GM23338 (cell line): ENCODE measurements at regions not wholly inside any gene's neighbourhood (a gene's known extent, or its start where the extent isn't known, plus 50 kb on each side); places are given as distances from the start of the nearest gene placed in this dataset.

Experiments
- ATAC-seq: fragments of 200-7000 bp; cut with Tn5 transposase; 3 replicates; pipeline ENCODE4 v1.9.1; 2020
- DNase-seq: peaks from one replicate; pipeline ENCODE4 v3.0.0-alpha.2; 2015; ENCODE audit warnings: low spot score
- H2AFZ ChIP-seq: fragments of 200-600 bp; sonication (generic); 2 replicates; pipeline ENCODE4 v1.8.0; 2016; ENCODE audit warnings: antibody characterized with exemption, mild to moderate bottlenecking, moderate library complexity
- H3F3A ChIP-seq: fragments of 200-600 bp; sonication (generic); replicated peaks from 2 replicates; pipeline ENCODE4 v1.8.0; 2017; ENCODE audit warnings: antibody characterized with exemption, mixed run types, low read depth
- H3K27ac ChIP-seq: fragments of 200-600 bp; sonication (generic); 2 replicates; pipeline ENCODE4 v1.6.1; 2016; ENCODE audit warnings: low read depth
- H3K27me3 ChIP-seq: fragments of 200-600 bp; sonication (generic); 2 replicates; pipeline ENCODE4 v1.8.0; 2016; ENCODE audit warnings: mild to moderate bottlenecking, mixed run types, moderate library complexity; ENCODE audit not compliant: insufficient read depth
- H3K36me3 ChIP-seq: fragments of 200-600 bp; sonication (generic); 2 replicates; pipeline ENCODE4 v1.8.0; 2016; ENCODE audit warnings: mild to moderate bottlenecking; ENCODE audit not compliant: insufficient read depth
- H3K4me1 ChIP-seq: fragments of 200-600 bp; sonication (generic); 2 replicates; pipeline ENCODE4 v1.8.0; 2016; ENCODE audit warnings: mild to moderate bottlenecking, moderate library complexity; ENCODE audit not compliant: insufficient read depth
- H3K4me2 ChIP-seq: fragments of 200-600 bp; sonication (generic); 2 replicates; pipeline ENCODE4 v1.7.1; 2017; ENCODE audit warnings: mixed run types
- H3K4me3 ChIP-seq: fragments of 200-600 bp; sonication (generic); 2 replicates; pipeline ENCODE4 v1.6.1; 2016; ENCODE audit warnings: mixed run types
- H3K79me2 ChIP-seq: fragments of 200-600 bp; sonication (generic); replicated peaks from 2 replicates; pipeline ENCODE4 v1.8.0; 2017; ENCODE audit warnings: mild to moderate bottlenecking; ENCODE audit not compliant: insufficient read depth
- H3K9me2 ChIP-seq: fragments of 200-600 bp; sonication (generic); 2 replicates; pipeline ENCODE4 v1.8.0; 2017; ENCODE audit not compliant: insufficient read depth
- H4K20me1 ChIP-seq: fragments of 200-600 bp; sonication (generic); replicated peaks from 2 replicates; pipeline ENCODE4 v1.8.0; 2017; ENCODE audit warnings: mild to moderate bottlenecking; ENCODE audit not compliant: insufficient read depth
- H3K27ac Mint-ChIP-seq: 2 replicates; pipeline ENCODE4 v1.8.0; 2020; ENCODE audit warnings: inconsistent platforms, mild to moderate bottlenecking, moderate library complexity, mixed read lengths
- H3K27me3 Mint-ChIP-seq: 3 replicates; pipeline ENCODE4 v1.8.0; 2022; ENCODE audit warnings: low read depth, mild to moderate bottlenecking, moderate library complexity, mixed read lengths, inconsistent platforms; ENCODE audit not compliant: insufficient read depth, poor library complexity
- H3K36me3 Mint-ChIP-seq: 3 replicates; pipeline ENCODE4 v1.8.0; 2021; ENCODE audit warnings: low read depth, mild to moderate bottlenecking, inconsistent platforms, moderate library complexity, mixed read lengths
- H3K4me1 Mint-ChIP-seq: 3 replicates; pipeline ENCODE4 v1.8.0; 2020; ENCODE audit warnings: mild to moderate bottlenecking, inconsistent platforms, mixed read lengths
- H3K4me3 Mint-ChIP-seq: 3 replicates; pipeline ENCODE4 v1.8.0; 2021; ENCODE audit warnings: moderate library complexity, mild to moderate bottlenecking, inconsistent platforms, mixed read lengths
- H3K9me3 Mint-ChIP-seq: 3 replicates; pipeline ENCODE4 v1.8.0; 2020; ENCODE audit warnings: moderate library complexity, mild to moderate bottlenecking, inconsistent platforms, mixed read lengths
- CREB1 ChIP-seq: fragments of 250-450 bp; sonication (Bioruptor Pico); IDR thresholded peaks from 2 replicates; pipeline ENCODE4 v1.5.0; 2020; ENCODE audit warnings: low read depth, mild to moderate bottlenecking, moderate library complexity
- EZH2 ChIP-seq: fragments of 200-600 bp; sonication (generic); IDR thresholded peaks from one replicate; pipeline ENCODE4 v1.8.0; 2017; ENCODE audit warnings: antibody characterized with exemption, mild to moderate bottlenecking, low read depth; ENCODE audit not compliant: unreplicated experiment
- EZH2phosphoT487 ChIP-seq: fragments of 200-600 bp; sonication (generic); IDR thresholded peaks from one replicate; pipeline ENCODE4 v1.8.1; 2018; ENCODE audit warnings: antibody characterized with exemption; ENCODE audit not compliant: unreplicated experiment
- JUNB ChIP-seq: IDR thresholded peaks from one replicate; pipeline ENCODE4 v1.6.1; 2016; ENCODE audit warnings: antibody characterized with exemption; ENCODE audit not compliant: unreplicated experiment
- POLR2AphosphoS5 ChIP-seq: IDR thresholded peaks from 2 replicates; pipeline ENCODE4 v1.6.1; 2016; ENCODE audit warnings: antibody characterized with exemption, low read depth
- STAT1 ChIP-seq: IDR thresholded peaks from one replicate; pipeline ENCODE4 v1.6.1; 2016; ENCODE audit warnings: antibody characterized with exemption; ENCODE audit not compliant: unreplicated experiment
- ZNF114 ChIP-seq: fragments of 250-450 bp; sonication (Bioruptor Pico); IDR thresholded peaks from 2 replicates; pipeline ENCODE4 v1.5.0; 2020; ENCODE audit warnings: mild to moderate bottlenecking, moderate library complexity
- ZNF331 ChIP-seq: fragments of 250-450 bp; sonication (Bioruptor Pico); IDR thresholded peaks from 2 replicates; pipeline ENCODE4 v1.5.0; 2020; ENCODE audit warnings: low read depth, mild to moderate bottlenecking, moderate library complexity
- TF ChIP-seq, protein P1 (sequence below): IDR thresholded peaks from 2 replicates; pipeline ENCODE4 v1.6.1; 2016; ENCODE audit warnings: antibody characterized with exemption
- TF ChIP-seq, protein P2 (sequence below): fragments of 250-450 bp; sonication (Bioruptor Pico); IDR thresholded peaks from 2 replicates; pipeline ENCODE4 v1.5.0; 2020; ENCODE audit warnings: mild to moderate bottlenecking, moderate library complexity
- TF ChIP-seq, protein P3 (sequence below): IDR thresholded peaks from one replicate; pipeline ENCODE4 v1.6.1; 2018; ENCODE audit warnings: antibody characterized with exemption; ENCODE audit not compliant: unreplicated experiment
- TF ChIP-seq, protein P4 (sequence below), 2 experiments: fragments of 200-600 bp in 1 of 2; sonication (generic) in 1 of 2; conservative IDR thresholded peaks; 2 replicates each; pipeline versions ENCODE4 v1.5.1 to v1.6.1; 2016 to 2017; ENCODE audit warnings: antibody characterized with exemption in 2 of 2, low read depth in 2 of 2, mild to moderate bottlenecking in 2 of 2, moderate library complexity in 1 of 2

DNA sequence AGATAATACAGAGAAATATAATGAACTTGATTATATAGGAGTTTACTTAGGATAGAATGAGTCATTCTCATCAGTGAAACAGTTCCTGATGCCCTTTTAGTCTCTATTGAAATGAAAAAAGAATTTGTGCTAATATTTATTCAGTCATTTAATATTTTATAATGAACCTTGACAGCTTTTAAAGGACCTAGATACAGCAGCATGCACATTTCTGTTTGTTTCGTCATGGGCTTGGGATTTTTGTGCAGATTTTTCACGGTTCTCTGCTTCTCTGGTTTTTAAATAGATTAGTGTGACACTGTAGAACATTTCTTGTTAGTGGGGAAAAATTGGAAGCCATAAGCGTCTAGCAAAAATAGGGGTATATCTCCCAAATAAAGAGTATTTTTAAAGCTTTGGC, 60.7 kb downstream of the NABP1 start (continued):
- no peak for TF ChIP-seq CREB1 (CRISPR knock-in tag)
- TF ChIP-seq STAT1, result no peak
- no peak for TF ChIP-seq ZNF114 (CRISPR knock-in tag)

DNA sequence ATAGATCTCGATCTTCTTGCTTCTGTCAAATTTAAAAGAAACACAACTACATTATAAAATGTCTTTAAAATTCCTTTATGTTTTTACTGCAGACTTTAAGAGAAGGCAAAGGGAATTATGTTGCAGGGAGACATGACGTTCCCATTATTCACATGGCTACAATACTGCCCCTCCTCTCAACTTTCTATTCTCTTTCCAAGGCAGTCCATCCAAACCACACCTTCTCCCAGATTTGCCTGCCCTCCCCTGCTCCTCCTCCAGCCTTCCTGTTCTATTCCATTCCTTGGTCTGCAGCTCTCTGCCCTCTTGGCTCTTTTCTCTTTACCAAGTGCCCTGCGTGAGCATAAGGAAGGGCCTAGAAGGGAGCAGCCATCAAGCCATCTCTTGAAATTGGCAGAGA, 61.3 kb downstream of the NABP1 start:
- no peaks in the 10 kb centered on the region for H4K20me1 ChIP-seq
- Mint-ChIP-seq H3K4me3 (no peak overlapping the region), H3K27ac (no peak overlapping the region), H3K9me3 (peaks cover 12% of the 10 kb centered on the region), H3K36me3 (peaks cover 9% of the 10 kb centered on the region), H3K27me3 (no peaks in the 10 kb centered on the region), H3K4me1 (no peaks in the 10 kb centered on the region; the same call in 2 of the 3 replicates)
- no peak for DNase-seq
- no peaks in the 10 kb centered on the region for H3F3A ChIP-seq
- no peaks in the 10 kb centered on the region for H3K79me2 ChIP-seq
- H3K36me3 ChIP-seq, result no peaks in the 10 kb centered on the region
- no peak overlapping the region for H3K4me2 ChIP-seq
- no peak for ATAC-seq
- no peak overlapping the region for H3K4me3 ChIP-seq
- H3K27ac ChIP-seq, result no peak overlapping the region
- H3K27me3 ChIP-seq, result no peaks in the 10 kb centered on the region
- no peak overlapping the region for H2AFZ ChIP-seq
- H3K4me1 ChIP-seq, result no peaks in the 10 kb centered on the region
- H3K9me2 ChIP-seq, result 0 out of 2 replicates have a peak, but pooled peaks cover 12% of the 10 kb centered on the region
- TF ChIP-seq, protein P1, sequence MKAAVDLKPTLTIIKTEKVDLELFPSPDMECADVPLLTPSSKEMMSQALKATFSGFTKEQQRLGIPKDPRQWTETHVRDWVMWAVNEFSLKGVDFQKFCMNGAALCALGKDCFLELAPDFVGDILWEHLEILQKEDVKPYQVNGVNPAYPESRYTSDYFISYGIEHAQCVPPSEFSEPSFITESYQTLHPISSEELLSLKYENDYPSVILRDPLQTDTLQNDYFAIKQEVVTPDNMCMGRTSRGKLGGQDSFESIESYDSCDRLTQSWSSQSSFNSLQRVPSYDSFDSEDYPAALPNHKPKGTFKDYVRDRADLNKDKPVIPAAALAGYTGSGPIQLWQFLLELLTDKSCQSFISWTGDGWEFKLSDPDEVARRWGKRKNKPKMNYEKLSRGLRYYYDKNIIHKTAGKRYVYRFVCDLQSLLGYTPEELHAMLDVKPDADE, result no peak
- TF ChIP-seq POLR2AphosphoS5, result no peak
- TF ChIP-seq, protein P2, sequence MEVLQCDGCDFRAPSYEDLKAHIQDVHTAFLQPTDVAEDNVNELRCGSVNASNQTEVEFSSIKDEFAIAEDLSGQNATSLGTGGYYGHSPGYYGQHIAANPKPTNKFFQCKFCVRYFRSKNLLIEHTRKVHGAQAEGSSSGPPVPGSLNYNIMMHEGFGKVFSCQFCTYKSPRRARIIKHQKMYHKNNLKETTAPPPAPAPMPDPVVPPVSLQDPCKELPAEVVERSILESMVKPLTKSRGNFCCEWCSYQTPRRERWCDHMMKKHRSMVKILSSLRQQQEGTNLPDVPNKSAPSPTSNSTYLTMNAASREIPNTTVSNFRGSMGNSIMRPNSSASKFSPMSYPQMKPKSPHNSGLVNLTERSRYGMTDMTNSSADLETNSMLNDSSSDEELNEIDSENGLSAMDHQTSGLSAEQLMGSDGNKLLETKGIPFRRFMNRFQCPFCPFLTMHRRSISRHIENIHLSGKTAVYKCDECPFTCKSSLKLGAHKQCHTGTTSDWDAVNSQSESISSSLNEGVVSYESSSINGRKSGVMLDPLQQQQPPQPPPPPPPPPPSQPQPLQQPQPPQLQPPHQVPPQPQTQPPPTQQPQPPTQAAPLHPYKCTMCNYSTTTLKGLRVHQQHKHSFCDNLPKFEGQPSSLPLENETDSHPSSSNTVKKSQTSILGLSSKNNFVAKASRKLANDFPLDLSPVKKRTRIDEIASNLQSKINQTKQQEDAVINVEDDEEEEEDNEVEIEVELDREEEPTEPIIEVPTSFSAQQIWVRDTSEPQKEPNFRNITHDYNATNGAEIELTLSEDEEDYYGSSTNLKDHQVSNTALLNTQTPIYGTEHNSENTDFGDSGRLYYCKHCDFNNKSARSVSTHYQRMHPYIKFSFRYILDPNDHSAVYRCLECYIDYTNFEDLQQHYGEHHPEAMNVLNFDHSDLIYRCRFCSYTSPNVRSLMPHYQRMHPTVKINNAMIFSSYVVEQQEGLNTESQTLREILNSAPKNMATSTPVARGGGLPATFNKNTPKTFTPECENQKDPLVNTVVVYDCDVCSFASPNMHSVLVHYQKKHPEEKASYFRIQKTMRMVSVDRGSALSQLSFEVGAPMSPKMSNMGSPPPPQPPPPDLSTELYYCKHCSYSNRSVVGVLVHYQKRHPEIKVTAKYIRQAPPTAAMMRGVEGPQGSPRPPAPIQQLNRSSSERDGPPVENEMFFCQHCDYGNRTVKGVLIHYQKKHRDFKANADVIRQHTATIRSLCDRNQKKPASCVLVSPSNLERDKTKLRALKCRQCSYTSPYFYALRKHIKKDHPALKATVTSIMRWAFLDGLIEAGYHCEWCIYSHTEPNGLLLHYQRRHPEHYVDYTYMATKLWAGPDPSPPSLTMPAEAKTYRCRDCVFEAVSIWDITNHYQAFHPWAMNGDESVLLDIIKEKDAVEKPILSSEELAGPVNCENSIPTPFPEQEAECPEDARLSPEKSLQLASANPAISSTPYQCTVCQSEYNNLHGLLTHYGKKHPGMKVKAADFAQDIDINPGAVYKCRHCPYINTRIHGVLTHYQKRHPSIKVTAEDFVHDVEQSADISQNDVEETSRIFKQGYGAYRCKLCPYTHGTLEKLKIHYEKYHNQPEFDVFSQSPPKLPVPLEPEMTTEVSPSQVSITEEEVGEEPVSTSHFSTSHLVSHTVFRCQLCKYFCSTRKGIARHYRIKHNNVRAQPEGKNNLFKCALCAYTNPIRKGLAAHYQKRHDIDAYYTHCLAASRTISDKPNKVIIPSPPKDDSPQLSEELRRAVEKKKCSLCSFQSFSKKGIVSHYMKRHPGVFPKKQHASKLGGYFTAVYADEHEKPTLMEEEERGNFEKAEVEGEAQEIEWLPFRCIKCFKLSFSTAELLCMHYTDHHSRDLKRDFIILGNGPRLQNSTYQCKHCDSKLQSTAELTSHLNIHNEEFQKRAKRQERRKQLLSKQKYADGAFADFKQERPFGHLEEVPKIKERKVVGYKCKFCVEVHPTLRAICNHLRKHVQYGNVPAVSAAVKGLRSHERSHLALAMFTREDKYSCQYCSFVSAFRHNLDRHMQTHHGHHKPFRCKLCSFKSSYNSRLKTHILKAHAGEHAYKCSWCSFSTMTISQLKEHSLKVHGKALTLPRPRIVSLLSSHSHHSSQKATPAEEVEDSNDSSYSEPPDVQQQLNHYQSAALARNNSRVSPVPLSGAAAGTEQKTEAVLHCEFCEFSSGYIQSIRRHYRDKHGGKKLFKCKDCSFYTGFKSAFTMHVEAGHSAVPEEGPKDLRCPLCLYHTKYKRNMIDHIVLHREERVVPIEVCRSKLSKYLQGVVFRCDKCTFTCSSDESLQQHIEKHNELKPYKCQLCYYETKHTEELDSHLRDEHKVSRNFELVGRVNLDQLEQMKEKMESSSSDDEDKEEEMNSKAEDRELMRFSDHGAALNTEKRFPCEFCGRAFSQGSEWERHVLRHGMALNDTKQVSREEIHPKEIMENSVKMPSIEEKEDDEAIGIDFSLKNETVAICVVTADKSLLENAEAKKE (CRISPR knock-in tag), result no peak
- TF ChIP-seq, protein P3, sequence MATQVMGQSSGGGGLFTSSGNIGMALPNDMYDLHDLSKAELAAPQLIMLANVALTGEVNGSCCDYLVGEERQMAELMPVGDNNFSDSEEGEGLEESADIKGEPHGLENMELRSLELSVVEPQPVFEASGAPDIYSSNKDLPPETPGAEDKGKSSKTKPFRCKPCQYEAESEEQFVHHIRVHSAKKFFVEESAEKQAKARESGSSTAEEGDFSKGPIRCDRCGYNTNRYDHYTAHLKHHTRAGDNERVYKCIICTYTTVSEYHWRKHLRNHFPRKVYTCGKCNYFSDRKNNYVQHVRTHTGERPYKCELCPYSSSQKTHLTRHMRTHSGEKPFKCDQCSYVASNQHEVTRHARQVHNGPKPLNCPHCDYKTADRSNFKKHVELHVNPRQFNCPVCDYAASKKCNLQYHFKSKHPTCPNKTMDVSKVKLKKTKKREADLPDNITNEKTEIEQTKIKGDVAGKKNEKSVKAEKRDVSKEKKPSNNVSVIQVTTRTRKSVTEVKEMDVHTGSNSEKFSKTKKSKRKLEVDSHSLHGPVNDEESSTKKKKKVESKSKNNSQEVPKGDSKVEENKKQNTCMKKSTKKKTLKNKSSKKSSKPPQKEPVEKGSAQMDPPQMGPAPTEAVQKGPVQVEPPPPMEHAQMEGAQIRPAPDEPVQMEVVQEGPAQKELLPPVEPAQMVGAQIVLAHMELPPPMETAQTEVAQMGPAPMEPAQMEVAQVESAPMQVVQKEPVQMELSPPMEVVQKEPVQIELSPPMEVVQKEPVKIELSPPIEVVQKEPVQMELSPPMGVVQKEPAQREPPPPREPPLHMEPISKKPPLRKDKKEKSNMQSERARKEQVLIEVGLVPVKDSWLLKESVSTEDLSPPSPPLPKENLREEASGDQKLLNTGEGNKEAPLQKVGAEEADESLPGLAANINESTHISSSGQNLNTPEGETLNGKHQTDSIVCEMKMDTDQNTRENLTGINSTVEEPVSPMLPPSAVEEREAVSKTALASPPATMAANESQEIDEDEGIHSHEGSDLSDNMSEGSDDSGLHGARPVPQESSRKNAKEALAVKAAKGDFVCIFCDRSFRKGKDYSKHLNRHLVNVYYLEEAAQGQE, result no peak
- TF ChIP-seq EZH2phosphoT487, result no peak
- TF ChIP-seq EZH2, result no peak
- no peak for TF ChIP-seq CREB1 (CRISPR knock-in tag)
- TF ChIP-seq, protein P4, sequence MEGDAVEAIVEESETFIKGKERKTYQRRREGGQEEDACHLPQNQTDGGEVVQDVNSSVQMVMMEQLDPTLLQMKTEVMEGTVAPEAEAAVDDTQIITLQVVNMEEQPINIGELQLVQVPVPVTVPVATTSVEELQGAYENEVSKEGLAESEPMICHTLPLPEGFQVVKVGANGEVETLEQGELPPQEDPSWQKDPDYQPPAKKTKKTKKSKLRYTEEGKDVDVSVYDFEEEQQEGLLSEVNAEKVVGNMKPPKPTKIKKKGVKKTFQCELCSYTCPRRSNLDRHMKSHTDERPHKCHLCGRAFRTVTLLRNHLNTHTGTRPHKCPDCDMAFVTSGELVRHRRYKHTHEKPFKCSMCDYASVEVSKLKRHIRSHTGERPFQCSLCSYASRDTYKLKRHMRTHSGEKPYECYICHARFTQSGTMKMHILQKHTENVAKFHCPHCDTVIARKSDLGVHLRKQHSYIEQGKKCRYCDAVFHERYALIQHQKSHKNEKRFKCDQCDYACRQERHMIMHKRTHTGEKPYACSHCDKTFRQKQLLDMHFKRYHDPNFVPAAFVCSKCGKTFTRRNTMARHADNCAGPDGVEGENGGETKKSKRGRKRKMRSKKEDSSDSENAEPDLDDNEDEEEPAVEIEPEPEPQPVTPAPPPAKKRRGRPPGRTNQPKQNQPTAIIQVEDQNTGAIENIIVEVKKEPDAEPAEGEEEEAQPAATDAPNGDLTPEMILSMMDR (conservative IDR thresholded peaks at IDR 0.05; ENCODE audit: low read depth in 2 of 2), result no peak
- no peak for TF ChIP-seq JUNB
- TF ChIP-seq STAT1, result no peak
- no peak for TF ChIP-seq ZNF114 (CRISPR knock-in tag)
- no peak for TF ChIP-seq ZNF331 (CRISPR knock-in tag)
